K562 (cell line): ENCODE measurements at regions not wholly inside any gene's neighbourhood (a gene's known extent, or its start where the extent isn't known, plus 50 kb on each side); places are given as distances from the start of the nearest gene placed in this dataset.

Experiments used
- ATF6 ChIP-seq: sonication (generic); formaldehyde crosslinking; IDR thresholded peaks from 2 replicates; pipeline ENCODE4 v1.4.0; 2020; ENCODE audit warnings: mild to moderate bottlenecking, missing genetic modification reagents
- FOS ChIP-seq: IDR thresholded peaks from 3 replicates; pipeline ENCODE4 v1.6.1; 2011; ENCODE audit not compliant: insufficient read length; ENCODE audit errors: extremely low read depth
- IFI16 ChIP-seq: fragments of 250-450 bp; sonication (Bioruptor Pico); IDR thresholded peaks from 2 replicates; pipeline ENCODE4 v2.1.2; 2022; ENCODE audit warnings: mild to moderate bottlenecking, inconsistent platforms
- JUN ChIP-seq, 2 experiments: sonication (generic) in 1 of 2; formaldehyde crosslinking in 1 of 2; IDR thresholded peaks; 2 replicates each; pipeline versions ENCODE4 v1.6.1 to v1.8.0; 2012 to 2022; ENCODE audit warnings: borderline replicate concordance in 2 of 2, mild to moderate bottlenecking in 2 of 2, improper control_type of control experiment in 1 of 2, low read depth in 1 of 2, low read length in 1 of 2, missing genetic modification reagents in 1 of 2
- NEUROD1 ChIP-seq: fragments of 150-350 bp; IDR thresholded peaks from 2 replicates; pipeline ENCODE4 v1.6.1; 2014; ENCODE audit warnings: borderline replicate concordance, low read length, low read depth; ENCODE audit not compliant: partially characterized antibody
- RCOR1 ChIP-seq, 2 experiments: IDR thresholded peaks; 2 replicates each; pipeline ENCODE4 v1.6.1; 2012; ENCODE audit warnings: low read depth in 2 of 2, low read length in 2 of 2, borderline replicate concordance in 1 of 2, improper control_type of control experiment in 1 of 2
- SMC3 ChIP-seq: conservative IDR thresholded peaks from 2 replicates; pipeline ENCODE4 v1.6.1; 2011; ENCODE audit warnings: low read depth, low read length, improper control_type of control experiment; ENCODE audit not compliant: insufficient read depth
- SRF ChIP-seq, 2 experiments: fragments of 250-450, 450-650 bp in 1 of 2; sonication (Bioruptor Pico) in 1 of 2; sonication (generic) in 1 of 2; formaldehyde crosslinking; IDR thresholded peaks; 2 replicates each; pipeline versions ENCODE4 v1.5.0 to v1.5.1; 2020 to 2022; ENCODE audit warnings: mild to moderate bottlenecking in 1 of 2, missing genetic modification reagents in 1 of 2

DNA sequence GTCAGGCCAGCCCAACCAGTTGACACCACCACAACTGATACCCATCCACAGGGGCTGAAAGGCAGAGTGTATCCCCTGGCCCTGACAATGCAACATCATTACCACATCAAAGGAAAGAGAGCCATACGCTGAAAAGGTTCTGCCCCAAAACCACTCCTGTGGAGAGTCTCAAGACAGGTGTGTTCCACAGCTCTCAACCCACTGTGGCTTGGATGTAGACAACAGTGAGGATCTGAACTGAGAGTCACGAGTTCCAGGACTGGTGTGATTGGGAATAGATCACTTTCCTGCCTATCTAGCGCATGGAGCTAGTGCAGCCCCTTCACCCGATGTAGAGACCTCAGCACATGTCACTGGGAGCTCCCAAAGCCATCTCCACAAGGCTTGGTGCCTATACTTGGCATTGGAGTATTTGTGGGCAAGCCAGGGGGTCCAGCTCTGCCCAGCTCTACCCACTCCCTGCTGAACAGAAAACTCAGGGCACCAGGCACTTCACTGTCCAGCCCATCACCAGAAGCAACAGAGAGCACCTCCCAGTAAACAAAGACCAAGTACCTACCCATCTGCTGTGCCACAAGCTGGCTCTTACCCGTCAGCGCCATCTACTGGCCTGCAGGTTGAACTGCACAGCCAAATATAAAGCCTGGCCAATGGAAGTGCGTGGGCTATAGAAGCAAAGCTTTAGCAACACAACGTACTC lies 579.5 kb downstream of the UQCRFS1 start (continued):
- TF ChIP-seq RCOR1 (IDR thresholded peaks at IDR 0.05; ENCODE audit: borderline replicate concordance in 1 of 2, low read depth in 2 of 2, low read length in 2 of 2), result peak in 1 of 2 experiments; percentile 63; a peak in 1 of 4 replicates
- TF ChIP-seq JUN (IDR thresholded peaks at IDR 0.05; ENCODE audit: borderline replicate concordance, low read depth, low read length), result 0 out of 2 replicates have a peak, but pooled peaks have one; percentile 28
- TF ChIP-seq JUN (CRISPR knock-in tag; IDR thresholded peaks at IDR 0.05; ENCODE audit: borderline replicate concordance), result no peak
- TF ChIP-seq NEUROD1, result no peak
- TF ChIP-seq SRF (CRISPR knock-in tag; IDR thresholded peaks at IDR 0.05), result no peak
- no peak for TF ChIP-seq IFI16 (CRISPR knock-in tag)
- TF ChIP-seq ATF6 (CRISPR knock-in tag), result no peak
- no peak for TF ChIP-seq FOS
- peak; percentile 89 for TF ChIP-seq SMC3
- TF ChIP-seq, all 486 proteins: peak for 26
